IMR-90 (cell line): ENCODE measurements at regions not wholly inside any gene's neighbourhood (a gene's known extent, or its start where the extent isn't known, plus 50 kb on each side); places are given as distances from the start of the nearest gene placed in this dataset.

Source experiments
- ATAC-seq: fragments of 200-7000 bp; cut with Tn5 transposase; 2 replicates; pipeline ENCODE4 v1.9.1; 2020; ENCODE audit warnings: low read depth, mild to moderate bottlenecking, moderate library complexity
- BruUV-seq: library from RNA; stranded (reverse); fragments of 400-500 nt; replicated peaks from 2 replicates; lab custom pipeline; 2021; lab: Mats Ljungman, UMichigan
- CTCF ChIA-PET: fragments of 300-600 bp; formaldehyde crosslinking; extraction: SDS; loops from one replicate; lab custom pipeline; 2021; ENCODE audit warnings: antibody characterized with exemption; lab: Yijun Ruan, JAX
- POLR2A ChIA-PET: fragments of 300-600 bp; sonication (Branson Sonifier 250); formaldehyde crosslinking; loops from one replicate; lab custom pipeline; 2022; ENCODE audit warnings: antibody characterized with exemption; ENCODE audit not compliant: unreplicated experiment; lab: Charles Lee
- DNase-seq: peaks from one replicate; pipeline ENCODE4 v3.0.0; 2013
- H2AFZ ChIP-seq: replicated peaks from 2 replicates; pipeline ENCODE3; 2013; ENCODE audit warnings: low read length, mild to moderate bottlenecking; ENCODE audit not compliant: poor library complexity
- H2AK5ac ChIP-seq: 2 replicates; pipeline ENCODE4 v1.6.1; 2013; ENCODE audit warnings: low read depth, low read length, inconsistent platforms
- H2AK9ac ChIP-seq: replicated peaks from 2 replicates; pipeline ENCODE3; 2013; ENCODE audit warnings: mild to moderate bottlenecking, low read depth, low read length, moderate library complexity; ENCODE audit not compliant: poor library complexity
- H2BK120ac ChIP-seq: 2 replicates; pipeline ENCODE4 v1.6.1; 2013; ENCODE audit warnings: low read depth, low read length, inconsistent platforms
- H2BK15ac ChIP-seq: 3 replicates; pipeline ENCODE4 v1.6.1; 2013; ENCODE audit warnings: low read depth, low read length, inconsistent platforms
- H2BK20ac ChIP-seq: 2 replicates; pipeline ENCODE4 v1.6.1; 2013; ENCODE audit warnings: low read depth, mild to moderate bottlenecking, inconsistent platforms, low read length, moderate library complexity
- H2BK5ac ChIP-seq: 2 replicates; pipeline ENCODE4 v1.6.1; 2013; ENCODE audit warnings: mild to moderate bottlenecking, low read depth, low read length, inconsistent platforms; ENCODE audit not compliant: poor library complexity, severe bottlenecking
- H3K14ac ChIP-seq: replicated peaks from 2 replicates; pipeline ENCODE4 v1.6.1; 2013; ENCODE audit warnings: low read depth, low read length, inconsistent platforms
- H3K18ac ChIP-seq: 2 replicates; pipeline ENCODE4 v1.6.1; 2013; ENCODE audit warnings: low read depth, low read length, control low read depth
- H3K23ac ChIP-seq: 2 replicates; pipeline ENCODE4 v1.6.1; 2013; ENCODE audit warnings: low read depth, low read length, inconsistent platforms
- H3K27ac ChIP-seq: 2 replicates; pipeline ENCODE4 v1.5.1; 2013; ENCODE audit warnings: mild to moderate bottlenecking, control low read depth, low read length; ENCODE audit not compliant: insufficient read depth
- H3K27me3 ChIP-seq: 2 replicates; pipeline ENCODE4 v1.6.1; 2013; ENCODE audit warnings: low read length; ENCODE audit not compliant: control insufficient read depth, insufficient read depth
- H3K36me3 ChIP-seq: 2 replicates; pipeline ENCODE4 v1.6.1; 2013; ENCODE audit warnings: low read length, mixed read lengths; ENCODE audit not compliant: control insufficient read depth, insufficient read depth
- H3K4ac ChIP-seq: 2 replicates; pipeline ENCODE4 v1.6.1; 2013; ENCODE audit warnings: low read depth, low read length, inconsistent platforms
- H3K4me1 ChIP-seq: 2 replicates; pipeline ENCODE4 v1.6.1; 2013; ENCODE audit warnings: low read length, mixed read lengths; ENCODE audit not compliant: control insufficient read depth, insufficient read depth
- H3K4me2 ChIP-seq: 2 replicates; pipeline ENCODE4 v1.6.1; 2013; ENCODE audit warnings: low read depth, mild to moderate bottlenecking, control low read depth, low read length, moderate library complexity
- H3K4me3 ChIP-seq: 2 replicates; pipeline ENCODE4 v1.5.1; 2013; ENCODE audit warnings: low read depth, mild to moderate bottlenecking, control low read depth, low read length, moderate library complexity; ENCODE audit not compliant: insufficient read depth
- H3K56ac ChIP-seq: 2 replicates; pipeline ENCODE4 v1.6.1; 2013; ENCODE audit warnings: low read length, inconsistent platforms; ENCODE audit not compliant: insufficient read depth; ENCODE audit errors: extremely low read depth
- H3K79me1 ChIP-seq, 2 experiments: 2 replicates each; pipeline ENCODE4 v1.6.1; 2013; ENCODE audit warnings: low read length in 2 of 2, inconsistent platforms in 1 of 2, low read depth in 1 of 2
- H3K9ac ChIP-seq: 2 replicates; pipeline ENCODE4 v1.6.1; 2013; ENCODE audit warnings: low read depth, low read length, control low read depth
- H3K9me1 ChIP-seq: 2 replicates; pipeline ENCODE4 v1.6.1; 2013; ENCODE audit warnings: low read length, inconsistent platforms; ENCODE audit not compliant: insufficient read depth
- H3K9me3 ChIP-seq: 2 replicates; pipeline ENCODE4 v1.6.1; 2013; ENCODE audit warnings: low read length; ENCODE audit not compliant: control insufficient read depth, insufficient read depth
- H4K20me1 ChIP-seq: 2 replicates; pipeline ENCODE4 v1.6.1; 2013; ENCODE audit warnings: low read length, inconsistent platforms; ENCODE audit not compliant: insufficient read depth
- H4K5ac ChIP-seq: 2 replicates; pipeline ENCODE4 v1.6.1; 2013; ENCODE audit warnings: mild to moderate bottlenecking, low read depth, low read length, control low read depth
- H4K8ac ChIP-seq, 2 experiments: 2 replicates each; pipeline ENCODE4 v1.6.1; 2013; ENCODE audit warnings: low read depth in 2 of 2, low read length in 2 of 2, control low read depth in 1 of 2, inconsistent platforms in 1 of 2
- H4K91ac ChIP-seq: 2 replicates; pipeline ENCODE4 v1.6.1; 2013; ENCODE audit warnings: low read depth, low read length, inconsistent platforms; ENCODE audit not compliant: insufficient read depth
- BHLHE40 ChIP-seq: fragments of 150-350 bp; IDR thresholded peaks from 2 replicates; pipeline ENCODE4 v1.6.1; 2016; ENCODE audit warnings: mild to moderate bottlenecking, low read depth, low read length
- CEBPB ChIP-seq: IDR thresholded peaks from 2 replicates; pipeline ENCODE4 v1.6.1; 2012; ENCODE audit warnings: low read depth, low read length, improper control_type of control experiment
- CHD1 ChIP-seq: IDR thresholded peaks from 2 replicates; pipeline ENCODE4 v1.6.1; 2012; ENCODE audit warnings: low read depth, low read length, improper control_type of control experiment
- CTCF ChIP-seq: conservative IDR thresholded peaks from 2 replicates; pipeline ENCODE4 v1.5.1; 2012; ENCODE audit warnings: mild to moderate bottlenecking, low read depth, low read length, improper control_type of control experiment
- ELK1 ChIP-seq: fragments of 150-350 bp; IDR thresholded peaks from 2 replicates; pipeline ENCODE4 v1.6.1; 2016; ENCODE audit warnings: low read depth, mild to moderate bottlenecking, low read length, moderate library complexity, borderline replicate concordance
- FOS ChIP-seq: fragments of 150-350 bp; IDR thresholded peaks from 2 replicates; pipeline ENCODE4 v1.6.1; 2016; ENCODE audit warnings: low read depth, low read length
- MAFK ChIP-seq: IDR thresholded peaks from 2 replicates; pipeline ENCODE4 v1.6.1; 2012; ENCODE audit warnings: low read depth, low read length, improper control_type of control experiment
- MXI1 ChIP-seq: IDR thresholded peaks from 2 replicates; pipeline ENCODE4 v1.6.1; 2012; ENCODE audit warnings: low read depth, mild to moderate bottlenecking, low read length, moderate library complexity, borderline replicate concordance
- NFE2L2 ChIP-seq: fragments of 150-350 bp; IDR thresholded peaks from 2 replicates; pipeline ENCODE4 v1.6.1; 2016; ENCODE audit warnings: low read depth, mild to moderate bottlenecking, low read length
- RAD21 ChIP-seq: IDR thresholded peaks from 2 replicates; pipeline ENCODE4 v1.6.1; 2012; ENCODE audit warnings: low read length, improper control_type of control experiment
- RCOR1 ChIP-seq: IDR thresholded peaks from 2 replicates; pipeline ENCODE4 v1.6.1; 2012; ENCODE audit warnings: mild to moderate bottlenecking, low read length, improper control_type of control experiment; ENCODE audit not compliant: insufficient replicate concordance
- RFX5 ChIP-seq: IDR thresholded peaks from 2 replicates; pipeline ENCODE4 v1.8.0; 2012; ENCODE audit warnings: low read depth, mild to moderate bottlenecking, low read length, moderate library complexity
- SMC3 ChIP-seq: fragments of 150-350 bp; IDR thresholded peaks from 2 replicates; pipeline ENCODE4 v1.6.1; 2016; ENCODE audit warnings: low read depth, mild to moderate bottlenecking, antibody characterized with exemption, low read length, moderate library complexity
- WGBS, 2 experiments: methylation state at CpG; one replicate each; pipeline versions ENCODE4 v1.1.5 to v1.1.7; 2013; ENCODE audit warnings: missing lambda C conversion rate in 2 of 2; ENCODE audit not compliant: insufficient read length in 1 of 2; ENCODE audit errors: extremely low coverage in 2 of 2; 5-methylcytosine and 5-hydroxymethylcytosine counted together
- dilution Hi-C: fragments of 300-500 bp; cut with HindIII; formaldehyde crosslinking; loops from one replicate; pipeline ENCODE4 v1.14.3; 2018; ENCODE audit warnings: low sequenced_read_pairs; ENCODE audit not compliant: unreplicated experiment
- in situ Hi-C: fragments of 300-500 bp; cut with MboI; formaldehyde crosslinking; loops from 3 replicates; pipeline ENCODE4 v1.14.3; 2019; ENCODE audit warnings: low sequenced_read_pairs, inconsistent platforms, mixed read lengths
- intact Hi-C: fragments of 100-400 bp; cut with micrococcal nuclease; formaldehyde crosslinking; loops from 2 replicates; pipeline ENCODE4 v1.10.0; 2022

- no peaks in the 10 kb centered on the region for H3K36me3 ChIP-seq
- H2AK9ac ChIP-seq = no peak overlapping the region
- no peak overlapping the region for H3K18ac ChIP-seq
- BruUV-seq = no TSS peak
- H2BK120ac ChIP-seq = no peak overlapping the region
- CTCF ChIA-PET = no interaction called here
- H3K4me3 ChIP-seq = no peak overlapping the region
- H4K91ac ChIP-seq = peak overlapping the region; percentile 1; the same call in 1 of the 2 replicates
- H4K20me1 ChIP-seq = no peaks in the 10 kb centered on the region
- no peak overlapping the region; the same call in 1 of the 2 replicates for H2BK20ac ChIP-seq
- no peak overlapping the region for H2BK15ac ChIP-seq
- intact Hi-C loops = no loop called here
- ATAC-seq (no peak), DNase-seq (no peak)
- POLR2A ChIA-PET = no interaction called here
- 0 out of 2 replicates have a peak overlapping the region, but pooled peaks have one; percentile 16 for H3K4ac ChIP-seq
- peak overlapping the region; percentile 27 for H2AK5ac ChIP-seq
- peaks cover 4% of the 10 kb centered on the region for H3K4me1 ChIP-seq
- no peaks in the 10 kb centered on the region for H3K79me1 ChIP-seq
- 89% methylated on average over 13 of the region's 18 CpGs; no CpG with 5 or more reads in 1 of the 2 experiments for WGBS, 2 experiments
- no peak overlapping the region for H2AFZ ChIP-seq
- in situ Hi-C loops = no loop called here
- H3K4me2 ChIP-seq = no peak overlapping the region
- no peaks in the 10 kb centered on the region for H3K9me3 ChIP-seq
- 0 out of 2 replicates have a peak, but pooled peaks cover 2% of the 10 kb centered on the region for H3K9me1 ChIP-seq
- no peak overlapping the region for H2BK5ac ChIP-seq
- H4K8ac ChIP-seq = 0 out of 4 replicates have a peak overlapping the region, but pooled peaks of 1 of the 2 experiments have one; percentile 7
- H3K23ac ChIP-seq = no peak overlapping the region
- dilution Hi-C loops = no loop called here
- H3K9ac ChIP-seq = no peak overlapping the region
- no peak overlapping the region for H3K14ac ChIP-seq
- no peak overlapping the region for H3K56ac ChIP-seq
- no peak overlapping the region for H4K5ac ChIP-seq
- TF ChIP-seq CEBPB (no peak), MAFK (no peak), SMC3 (no peak), ELK1 (no peak), CTCF (no peak), MXI1 (no peak), CHD1 (no peak), BHLHE40 (no peak), RCOR1 (no peak), NFE2L2 (no peak), FOS (no peak), RFX5 (no peak), RAD21 (no peak)
- no peaks in the 10 kb centered on the region for H3K27me3 ChIP-seq
- H3K27ac ChIP-seq = no peak overlapping the region
These were observed 190.9 kb upstream of the CXCL12 start for GRCh38 chr10:44575601-44576380.
